ENCODE measurements at regions not wholly inside any gene's neighbourhood (a gene's known extent, or its start where the extent isn't known, plus 50 kb on each side); places are given as distances from the start of the nearest gene placed in this dataset.

- Histone ChIP-seq H3K4me2 (ENCODE audit: low read length) (0 out of 2 replicates have a peak overlapping the region, but pooled peaks have one; percentile 12), H3K27me3 (ENCODE audit: insufficient read depth, low read length) (0 out of 2 replicates have a peak, but pooled peaks cover 9% of the 10 kb centered on the region), H3K4me3 (replicated peaks in 1 of 2; ENCODE audit: low read depth in 1 of 2, low read length in 2 of 2) (no peak overlapping the region), H4K20me1 (ENCODE audit: insufficient read depth) (no peaks in the 10 kb centered on the region), H3K36me3 (ENCODE audit: control insufficient read depth in 1 of 2, insufficient read depth in 2 of 2, low read length in 2 of 2) (no peaks in the 10 kb centered on the region), H3K9me3 (ENCODE audit: control insufficient read depth in 1 of 2, insufficient read depth in 1 of 2, low read depth in 1 of 2, low read length in 2 of 2) (no peaks in the 10 kb centered on the region), H3K9me2 (ENCODE audit: insufficient read depth) (no peaks in the 10 kb centered on the region), H2AFZ (ENCODE audit: low read depth, low read length, poor library complexity, severe bottlenecking) (peak overlapping the region; percentile 62), H3K4me1 (ENCODE audit: control insufficient read depth in 1 of 2, insufficient read depth in 2 of 2, low read length in 2 of 2) (peaks cover 0 to 4% of the 10 kb centered on the region in 2 experiments; a peak in 1 of 4 replicates), H3K9ac (ENCODE audit: low read length) (no peak overlapping the region), H3K79me2 (ENCODE audit: insufficient read depth, low read length) (no peaks in the 10 kb centered on the region), H3K27ac (ENCODE audit: low read depth, low read length) (no peak overlapping the region)
- ATAC-seq (peak; percentile 97), DNase-seq (ENCODE audit: low read depth, low spot score) (peak; percentile 63)
- POLR2A ChIA-PET: no interaction called here
- no TSS peak for BruUV-seq (replicated peaks)
- intact Hi-C loops (cut with micrococcal nuclease): loop anchor here (1.0 to 5.0 kb wide), 3 partner anchors 395 to 800 kb away; no protein-coding TSS in a partner anchor
- CTCF ChIA-PET: interaction anchor here (0.9 to 3.1 kb wide), 7 partner anchors 8 to 802 kb away, joined by 3 to 11 read pairs (median 7); no protein-coding TSS in a partner anchor
- RAD21 ChIA-PET (ENCODE audit: low non-redundant PET in 1 of 2, low total read pairs in 2 of 2, uncharacterized antibody in 2 of 2, unreplicated experiment in 2 of 2): interaction anchor here (0.7 to 1.0 kb wide), 4 partner anchors 41 to 696 kb away, joined by 3 to 8 read pairs (median 4); no protein-coding TSS in a partner anchor
- TF ChIP-seq EGR1 (IDR thresholded peaks at IDR 0.05; ENCODE audit: low read depth): no peak
- no peak for TF ChIP-seq REST (IDR thresholded peaks at IDR 0.05; ENCODE audit: low read depth)
- TF ChIP-seq CBX3 (IDR thresholded peaks at IDR 0.05; ENCODE audit: low read depth): no peak
- TF ChIP-seq SRF (IDR thresholded peaks at IDR 0.05; ENCODE audit: low read depth): no peak
- no peak for TF ChIP-seq YY1 (IDR thresholded peaks at IDR 0.05; ENCODE audit: extremely low read depth, insufficient replicate concordance, low read depth, low read length)
- TF ChIP-seq ZFX (IDR thresholded peaks at IDR 0.05): no peak
- TF ChIP-seq CTCF (IDR thresholded peaks at IDR 0.05 in 2 of 3, conservative IDR thresholded peaks at IDR 0.05 in 1 of 3; ENCODE audit: borderline replicate concordance in 1 of 3, insufficient read depth in 1 of 3, low read depth in 2 of 3, low read length in 2 of 3): peak; percentile 54 to 68 (median 68); a peak in 5 of 6 replicates
- TF ChIP-seq MAX (IDR thresholded peaks at IDR 0.05): no peak
- TF ChIP-seq ATF3 (IDR thresholded peaks at IDR 0.05): no peak
- peak; percentile 89 for TF ChIP-seq RAD21 (IDR thresholded peaks at IDR 0.05; ENCODE audit: low read depth)
- no peak for TF ChIP-seq EZH2phosphoT487 (IDR thresholded peaks at IDR 0.05; ENCODE audit: borderline replicate concordance)
- TF ChIP-seq CEBPB (IDR thresholded peaks at IDR 0.05; ENCODE audit: low read depth): peak; percentile 71
- no peak for TF ChIP-seq ZBTB33 (IDR thresholded peaks at IDR 0.05; ENCODE audit: extremely low read depth, insufficient replicate concordance, low read length)
- peak; percentile 8; the same call in 1 of the 2 replicates for TF ChIP-seq JUND (IDR thresholded peaks at IDR 0.05)
- TF ChIP-seq EZH2 (IDR thresholded peaks at IDR 0.05): no peak
- TF ChIP-seq POLR2A (IDR thresholded peaks at IDR 0.05; ENCODE audit: borderline replicate concordance, extremely low read depth, insufficient read depth, insufficient read length): no peak
- TF ChIP-seq FOSL1 (IDR thresholded peaks at IDR 0.05; ENCODE audit: low read depth): no peak
These were observed 631.5 kb downstream of the RAB28 start for GRCh38 chr4:12852338-12853307.
